ENCODE measurements at regions not wholly inside any gene's neighbourhood (a gene's known extent, or its start where the extent isn't known, plus 50 kb on each side); places are given as distances from the start of the nearest gene placed in this dataset.

DNA sequence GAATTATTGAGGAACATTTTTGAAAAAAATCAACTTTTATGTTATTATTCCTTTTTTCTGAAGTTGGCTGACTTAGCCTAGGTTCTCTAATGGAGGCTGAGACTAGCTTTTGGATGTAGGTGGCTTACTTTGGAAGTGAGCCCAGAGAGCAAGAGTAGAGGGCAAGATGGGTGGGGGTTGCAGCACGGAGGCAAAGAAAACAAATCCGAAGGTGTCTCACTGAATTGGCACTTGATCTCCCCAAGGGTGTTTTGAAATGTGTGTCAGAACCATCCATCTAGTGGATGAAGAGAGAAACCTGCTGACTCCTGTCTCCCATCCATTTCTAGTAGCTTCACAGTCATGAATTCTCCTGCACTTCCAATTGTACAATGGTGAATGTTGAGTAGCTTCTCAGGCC, 390.7 kb downstream of the TMEM182 start:
- Histone ChIP-seq H3K4me1 (ENCODE audit: control insufficient read depth, extremely low read depth, insufficient read depth, low read length) (no peaks in the 10 kb centered on the region), H3K9me3 (replicated peaks; ENCODE audit: control insufficient read depth, insufficient read depth, low read length) (no peaks in the 10 kb centered on the region), H4K20me1 (replicated peaks; ENCODE audit: control insufficient read depth, extremely low read depth, insufficient read depth, low read length) (no peaks in the 10 kb centered on the region), H3K27me3 (ENCODE audit: control insufficient read depth in 2 of 2, insufficient read depth in 2 of 2, low read length in 2 of 2) (no peaks in the 10 kb centered on the region), H3K4me3 (replicated peaks in 1 of 3; ENCODE audit: insufficient read depth in 1 of 3, low read depth in 1 of 3, low read length in 3 of 3) (no peak overlapping the region), H3K9ac (replicated peaks; ENCODE audit: extremely low read depth, insufficient read depth, low read length) (no peak overlapping the region), H2AFZ (ENCODE audit: low read depth, low read length) (no peak overlapping the region), H3K36me3 (ENCODE audit: control insufficient read depth in 2 of 2, extremely low read depth in 1 of 2, insufficient read depth in 2 of 2, low read length in 2 of 2) (no peaks in the 10 kb centered on the region), H3K9me1 (replicated peaks; ENCODE audit: control insufficient read depth, extremely low read depth, insufficient read depth, low read length) (no peaks in the 10 kb centered on the region), H3K79me2 (ENCODE audit: control insufficient read depth, insufficient read depth, low read length) (no peaks in the 10 kb centered on the region), H3K4me2 (ENCODE audit: insufficient read depth, low read length) (no peak overlapping the region), H3K27ac (ENCODE audit: insufficient read depth, low read depth, low read length) (no peak overlapping the region)
- FAIRE-seq (no peak), DNase-seq (ENCODE audit: low read depth, low spot score) (no peak)
- intact Hi-C loops (cut with micrococcal nuclease) (no loop called here), dilution Hi-C loops (cut with MboI; ENCODE audit: extremely low pct_ligation_motif_present, low sequenced_read_pairs) (no loop called here)
- ChIA-PET POLR2A (no interaction called here), CTCF (no interaction called here)
- no TSS peak for BruUV-seq (replicated peaks)
- TF ChIP-seq POLR2A (IDR thresholded peaks at IDR 0.05; ENCODE audit: low read depth, low read length), result no peak
- no peak for TF ChIP-seq FOS (IDR thresholded peaks at IDR 0.05; ENCODE audit: borderline replicate concordance, insufficient read depth, low read length)
- TF ChIP-seq, protein P1, sequence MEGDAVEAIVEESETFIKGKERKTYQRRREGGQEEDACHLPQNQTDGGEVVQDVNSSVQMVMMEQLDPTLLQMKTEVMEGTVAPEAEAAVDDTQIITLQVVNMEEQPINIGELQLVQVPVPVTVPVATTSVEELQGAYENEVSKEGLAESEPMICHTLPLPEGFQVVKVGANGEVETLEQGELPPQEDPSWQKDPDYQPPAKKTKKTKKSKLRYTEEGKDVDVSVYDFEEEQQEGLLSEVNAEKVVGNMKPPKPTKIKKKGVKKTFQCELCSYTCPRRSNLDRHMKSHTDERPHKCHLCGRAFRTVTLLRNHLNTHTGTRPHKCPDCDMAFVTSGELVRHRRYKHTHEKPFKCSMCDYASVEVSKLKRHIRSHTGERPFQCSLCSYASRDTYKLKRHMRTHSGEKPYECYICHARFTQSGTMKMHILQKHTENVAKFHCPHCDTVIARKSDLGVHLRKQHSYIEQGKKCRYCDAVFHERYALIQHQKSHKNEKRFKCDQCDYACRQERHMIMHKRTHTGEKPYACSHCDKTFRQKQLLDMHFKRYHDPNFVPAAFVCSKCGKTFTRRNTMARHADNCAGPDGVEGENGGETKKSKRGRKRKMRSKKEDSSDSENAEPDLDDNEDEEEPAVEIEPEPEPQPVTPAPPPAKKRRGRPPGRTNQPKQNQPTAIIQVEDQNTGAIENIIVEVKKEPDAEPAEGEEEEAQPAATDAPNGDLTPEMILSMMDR (IDR thresholded peaks at IDR 0.05; ENCODE audit: extremely low read depth in 1 of 2, insufficient read depth in 1 of 2, low read depth in 1 of 2, low read length in 2 of 2), result no peak
- no peak for TF ChIP-seq GATA2 (IDR thresholded peaks at IDR 0.05; ENCODE audit: insufficient read depth, insufficient read length, low read depth, low read length)
- no peak for TF ChIP-seq JUN (IDR thresholded peaks at IDR 0.05; ENCODE audit: borderline replicate concordance, insufficient read depth, insufficient read length, low read depth)
- TF ChIP-seq POLR2AphosphoS5 (IDR thresholded peaks at IDR 0.05; ENCODE audit: insufficient read depth, low read depth, low read length), result no peak

Measured in endothelial cell of umbilical vein (primary cell).